ENCODE measurements at regions not wholly inside any gene's neighbourhood (a gene's known extent, or its start where the extent isn't known, plus 50 kb on each side); places are given as distances from the start of the nearest gene placed in this dataset.

- Histone ChIP-seq H3K27me3 (no peaks in the 10 kb centered on the region), H3K4me1 (replicated peaks in 1 of 2) (no peaks in the 10 kb centered on the region), H3K27ac (no peak overlapping the region), H3K9me3 (replicated peaks in 1 of 3) (no peaks in the 10 kb centered on the region), H3K36me3 (replicated peaks in 1 of 2) (no peaks in the 10 kb centered on the region), H3K4me3 (no peak overlapping the region)
- DNase-seq = no peak
- intact Hi-C loops (cut with DNase I) = no loop called here
- no peak for TF ChIP-seq CTCF (IDR thresholded peaks at IDR 0.05)
- 66 to 76% (median 73%) methylated on average over 3 of the region's 3 CpGs for WGBS, 4 donors
These were observed 70.1 kb upstream of the PALM2AKAP2 start for GRCh38 chr9:109709866-109710265.

DNA sequence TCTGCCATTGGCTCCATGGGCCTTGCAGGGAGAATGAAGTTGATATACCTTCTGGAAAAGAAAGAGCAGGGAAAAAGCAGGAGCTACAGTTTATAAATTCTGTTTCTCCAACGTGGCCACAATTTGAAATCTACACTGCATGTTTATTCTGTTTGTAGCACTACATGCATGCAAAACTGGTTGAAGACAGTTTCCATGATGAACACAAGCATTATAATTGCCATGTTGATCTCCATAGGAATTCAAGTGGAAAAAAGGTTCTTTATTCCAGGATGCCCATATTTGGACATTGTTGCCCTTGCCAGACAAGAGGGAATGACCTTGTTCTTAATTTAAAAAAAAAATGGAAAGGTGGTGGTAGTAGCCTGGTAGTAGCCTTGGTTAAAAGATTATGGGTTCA lies 69.2 kb upstream of the PALM2AKAP2 start:
- no peaks in the 10 kb centered on the region for H3K9me3 ChIP-seq (replicated peaks in 1 of 3)
- H3K4me3 ChIP-seq = no peak overlapping the region
- no peaks in the 10 kb centered on the region for H3K36me3 ChIP-seq (replicated peaks in 1 of 2)
- no peak overlapping the region for H3K27ac ChIP-seq
- TF ChIP-seq CTCF (IDR thresholded peaks at IDR 0.05) (no peak), POLR2A (IDR thresholded peaks at IDR 0.05) (no peak)
- intact Hi-C loops (cut with DNase I) = no loop called here
- no peaks in the 10 kb centered on the region for H3K27me3 ChIP-seq
- 26 to 67% (median 58%) methylated on average over 1 of the region's 1 CpG for WGBS, 4 donors
- H3K4me1 ChIP-seq (replicated peaks in 1 of 2) = no peaks in the 10 kb centered on the region
- DNase-seq = no peak

GRCh38 chr9:109715344-109715743 lies 64.7 kb upstream of the PALM2AKAP2 start:
- no peak overlapping the region for H3K27ac ChIP-seq
- no peaks in the 10 kb centered on the region for H3K27me3 ChIP-seq
- intact Hi-C loops (cut with DNase I) = no loop called here
- H3K4me3 ChIP-seq = no peak overlapping the region
- no peak for TF ChIP-seq POLR2A (IDR thresholded peaks at IDR 0.05)
- TF ChIP-seq CTCF (IDR thresholded peaks at IDR 0.05) = no peak
- H3K4me1 ChIP-seq (replicated peaks in 1 of 2) = no peaks in the 10 kb centered on the region
- no peaks in the 10 kb centered on the region for H3K9me3 ChIP-seq (replicated peaks in 1 of 3)
- DNase-seq = no peak
- 66 to 70% (median 68%) methylated on average over 6 of the region's 6 CpGs for WGBS, 4 donors
- H3K36me3 ChIP-seq (replicated peaks in 1 of 2) = no peaks in the 10 kb centered on the region

GRCh38 chr9:109716631-109717030 lies 63.4 kb upstream of the PALM2AKAP2 start:
- 72 to 90% (median 83%) methylated on average over 1 of the region's 1 CpG for WGBS, 4 donors
- no peak for DNase-seq
- no peaks in the 10 kb centered on the region for H3K27me3 ChIP-seq
- H3K4me1 ChIP-seq (replicated peaks in 1 of 2) = no peaks in the 10 kb centered on the region
- no peak overlapping the region for H3K27ac ChIP-seq
- no peaks in the 10 kb centered on the region for H3K9me3 ChIP-seq (replicated peaks in 1 of 3)
- no peaks in the 10 kb centered on the region for H3K36me3 ChIP-seq (replicated peaks in 1 of 2)
- no peak for TF ChIP-seq CTCF (IDR thresholded peaks at IDR 0.05)
- no peak for TF ChIP-seq POLR2A (IDR thresholded peaks at IDR 0.05)
- intact Hi-C loops (cut with DNase I) = no loop called here
- H3K4me3 ChIP-seq = no peak overlapping the region
